Fibroblast of lung (primary cell): ENCODE measurements at regions not wholly inside any gene's neighbourhood (a gene's known extent, or its start where the extent isn't known, plus 50 kb on each side); places are given as distances from the start of the nearest gene placed in this dataset.

Experiments
- DNase-seq, 2 donors: peaks; one replicate each; pipeline versions ENCODE4 v3.0.0 to v3.0.0-alpha.2; 2010; ENCODE audit warnings: low read depth in 2 of 2
- H2AFZ ChIP-seq: 2 replicates; pipeline ENCODE4 v1.5.1; 2012; ENCODE audit warnings: low read length, control low read depth, inconsistent platforms
- H3K27ac ChIP-seq: 2 replicates; pipeline ENCODE4 v1.5.1; 2011; ENCODE audit warnings: low read length, control low read depth; ENCODE audit not compliant: insufficient read depth
- H3K27me3 ChIP-seq: 2 replicates; pipeline ENCODE4 v1.5.1; 2011; ENCODE audit warnings: mild to moderate bottlenecking, low read length; ENCODE audit not compliant: control insufficient read depth, insufficient read depth
- H3K36me3 ChIP-seq: 2 replicates; pipeline ENCODE4 v1.5.1; 2011; ENCODE audit warnings: low read length; ENCODE audit not compliant: control insufficient read depth, insufficient read depth
- H3K4me1 ChIP-seq: 2 replicates; pipeline ENCODE4 v1.5.1; 2011; ENCODE audit warnings: low read length; ENCODE audit not compliant: control insufficient read depth, insufficient read depth; ENCODE audit errors: extremely low read depth
- H3K4me2 ChIP-seq: 2 replicates; pipeline ENCODE4 v1.5.1; 2011; ENCODE audit warnings: low read length, control low read depth; ENCODE audit not compliant: insufficient read depth; ENCODE audit errors: extremely low read depth
- H3K4me3 ChIP-seq, 4 experiments: fragments of 200-600 bp in 1 of 4; sonication (generic) in 1 of 4; replicated peaks in 1 of 4; 2 replicates each; pipeline ENCODE4 v1.5.1; 2011 to 2016; ENCODE audit warnings: low read length in 4 of 4, low read depth in 3 of 4, mild to moderate bottlenecking in 3 of 4, control low read depth in 2 of 4, inconsistent platforms in 1 of 4, mixed read lengths in 1 of 4; ENCODE audit not compliant: insufficient read depth in 1 of 4; ENCODE audit errors: control extremely low read depth in 1 of 4
- H3K79me2 ChIP-seq: 2 replicates; pipeline ENCODE4 v1.5.1; 2012; ENCODE audit warnings: mild to moderate bottlenecking, low read length, inconsistent platforms; ENCODE audit not compliant: control insufficient read depth, insufficient read depth
- H3K9ac ChIP-seq: 2 replicates; pipeline ENCODE4 v1.5.1; 2011; ENCODE audit warnings: mild to moderate bottlenecking, low read length, control low read depth; ENCODE audit not compliant: insufficient read depth
- H3K9me3 ChIP-seq: 2 replicates; pipeline ENCODE4 v1.5.1; 2012; ENCODE audit warnings: low read depth, low read length; ENCODE audit not compliant: control insufficient read depth, insufficient read depth
- H4K20me1 ChIP-seq: 2 replicates; pipeline ENCODE4 v1.5.1; 2011; ENCODE audit warnings: low read length; ENCODE audit not compliant: control insufficient read depth, insufficient read depth; ENCODE audit errors: extremely low read depth
- EZH2 ChIP-seq: IDR thresholded peaks from 2 replicates; pipeline ENCODE4 v1.5.1; 2012; ENCODE audit warnings: low read length, control low read depth, mild to moderate bottlenecking; ENCODE audit errors: missing control alignments
- TF ChIP-seq, protein P1 (sequence below), 2 donors: IDR thresholded peaks in 1 of 2; conservative IDR thresholded peaks in 1 of 2; 1 replicate in 1 of 2; 2 replicates in 1 of 2; pipeline ENCODE4 v1.5.1; 2011 to 2012; ENCODE audit warnings: low read length in 2 of 2, control low read depth in 1 of 2, inconsistent platforms in 1 of 2, low read depth in 1 of 2, mild to moderate bottlenecking in 1 of 2

DNA sequence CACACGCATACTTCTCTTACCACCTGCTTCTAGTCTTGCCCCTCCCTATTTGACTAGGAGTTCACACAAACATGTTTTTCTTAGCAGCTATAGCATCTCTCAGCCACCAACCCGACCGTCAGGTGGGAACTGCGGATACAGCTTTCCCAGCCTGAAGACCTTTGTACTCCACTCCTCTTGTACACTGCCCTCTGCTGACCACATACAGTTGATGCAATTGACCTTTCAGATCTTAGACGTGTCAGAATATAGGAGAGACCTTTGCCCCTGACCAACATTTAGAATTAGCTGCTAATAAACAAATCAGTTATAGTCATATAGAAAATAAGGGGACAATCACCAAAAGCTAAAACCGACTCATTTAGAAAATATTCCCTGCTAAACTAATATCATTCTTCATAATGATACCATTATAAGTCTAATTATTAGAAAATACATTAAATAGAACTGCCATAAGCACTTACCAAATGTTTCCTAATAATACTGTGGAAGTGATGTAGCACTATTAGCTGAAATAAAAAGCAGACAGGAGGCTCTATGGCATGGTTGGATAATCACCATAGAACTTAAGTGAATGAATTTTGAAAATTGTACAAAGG is 208.4 kb downstream of the RAD51AP2 start:
- Histone ChIP-seq H3K9me3 (no peaks in the 10 kb centered on the region), H4K20me1 (no peaks in the 10 kb centered on the region), H3K27ac (no peak overlapping the region), H3K36me3 (no peaks in the 10 kb centered on the region), H3K4me2 (no peak overlapping the region), H3K4me1 (no peaks in the 10 kb centered on the region), H2AFZ (no peak overlapping the region), H3K79me2 (no peaks in the 10 kb centered on the region), H3K9ac (no peak overlapping the region), H3K27me3 (no peaks in the 10 kb centered on the region), H3K4me3 (no peak overlapping the region)
- TF ChIP-seq, protein P1, sequence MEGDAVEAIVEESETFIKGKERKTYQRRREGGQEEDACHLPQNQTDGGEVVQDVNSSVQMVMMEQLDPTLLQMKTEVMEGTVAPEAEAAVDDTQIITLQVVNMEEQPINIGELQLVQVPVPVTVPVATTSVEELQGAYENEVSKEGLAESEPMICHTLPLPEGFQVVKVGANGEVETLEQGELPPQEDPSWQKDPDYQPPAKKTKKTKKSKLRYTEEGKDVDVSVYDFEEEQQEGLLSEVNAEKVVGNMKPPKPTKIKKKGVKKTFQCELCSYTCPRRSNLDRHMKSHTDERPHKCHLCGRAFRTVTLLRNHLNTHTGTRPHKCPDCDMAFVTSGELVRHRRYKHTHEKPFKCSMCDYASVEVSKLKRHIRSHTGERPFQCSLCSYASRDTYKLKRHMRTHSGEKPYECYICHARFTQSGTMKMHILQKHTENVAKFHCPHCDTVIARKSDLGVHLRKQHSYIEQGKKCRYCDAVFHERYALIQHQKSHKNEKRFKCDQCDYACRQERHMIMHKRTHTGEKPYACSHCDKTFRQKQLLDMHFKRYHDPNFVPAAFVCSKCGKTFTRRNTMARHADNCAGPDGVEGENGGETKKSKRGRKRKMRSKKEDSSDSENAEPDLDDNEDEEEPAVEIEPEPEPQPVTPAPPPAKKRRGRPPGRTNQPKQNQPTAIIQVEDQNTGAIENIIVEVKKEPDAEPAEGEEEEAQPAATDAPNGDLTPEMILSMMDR (conservative IDR thresholded peaks at IDR 0.05 in 1 of 2, IDR thresholded peaks at IDR 0.05 in 1 of 2; ENCODE audit: low read depth in 1 of 2, low read length in 2 of 2), result peak; percentile 76 to 81
- TF ChIP-seq EZH2, result no peak
- DNase-seq, result peak; percentile 55 to 68

DNA sequence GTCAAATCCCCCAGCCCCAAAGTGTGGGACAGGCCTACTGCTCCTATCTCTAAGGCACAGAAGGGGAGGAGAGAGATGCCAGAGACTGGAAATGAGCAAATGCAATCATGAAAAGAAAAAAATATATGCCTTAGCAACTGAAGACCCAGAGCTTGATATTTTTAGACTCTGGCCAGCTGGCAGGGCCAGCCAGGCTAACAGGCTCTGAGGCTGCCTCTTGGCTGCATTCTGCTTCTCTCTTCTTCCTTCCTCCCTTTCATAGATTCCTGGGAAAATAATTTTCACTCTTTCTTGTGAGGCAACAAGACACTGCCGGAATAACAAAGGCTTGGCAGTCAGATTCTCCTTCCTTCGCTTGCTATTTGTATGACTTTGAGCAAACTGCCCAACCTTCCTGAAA is 209.1 kb downstream of the RAD51AP2 start:
- no peaks in the 10 kb centered on the region for H3K4me1 ChIP-seq
- H3K4me3 ChIP-seq, result no peak overlapping the region
- DNase-seq, result no peak
- H3K36me3 ChIP-seq, result no peaks in the 10 kb centered on the region
- no peak overlapping the region for H3K9ac ChIP-seq
- H3K27me3 ChIP-seq, result no peaks in the 10 kb centered on the region
- no peak overlapping the region for H3K27ac ChIP-seq
- H3K79me2 ChIP-seq, result no peaks in the 10 kb centered on the region
- H3K4me2 ChIP-seq, result no peak overlapping the region
- no peaks in the 10 kb centered on the region for H4K20me1 ChIP-seq
- no peak overlapping the region for H2AFZ ChIP-seq
- H3K9me3 ChIP-seq, result no peaks in the 10 kb centered on the region
- TF ChIP-seq, protein P1 (conservative IDR thresholded peaks at IDR 0.05 in 1 of 2, IDR thresholded peaks at IDR 0.05 in 1 of 2; ENCODE audit: low read depth in 1 of 2, low read length in 2 of 2), result no peak
- TF ChIP-seq EZH2, result no peak

DNA sequence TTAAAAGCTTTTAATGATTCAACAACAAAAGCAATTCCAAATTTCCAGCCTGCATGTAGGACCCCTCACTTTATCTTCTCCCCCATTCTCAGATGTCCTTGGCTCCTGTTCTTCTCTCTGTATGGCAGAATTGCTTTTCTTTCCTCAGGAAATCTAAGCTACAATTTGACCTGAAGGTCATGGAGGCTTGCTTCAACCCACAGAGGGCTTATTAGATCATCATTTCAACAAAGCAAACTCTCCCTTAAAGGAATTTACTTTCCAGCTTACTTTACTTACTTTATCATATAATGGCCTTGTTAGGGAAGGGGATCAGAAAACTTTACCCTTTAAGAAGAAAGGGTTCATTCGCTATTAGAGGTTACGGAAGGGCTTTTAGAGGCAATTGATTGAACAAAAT is 211.5 kb downstream of the RAD51AP2 start:
- Histone ChIP-seq H2AFZ (no peak overlapping the region), H3K4me1 (peaks cover 8% of the 10 kb centered on the region), H3K79me2 (no peaks in the 10 kb centered on the region), H3K4me3 (no peak overlapping the region), H4K20me1 (no peaks in the 10 kb centered on the region), H3K4me2 (no peak overlapping the region), H3K36me3 (no peaks in the 10 kb centered on the region), H3K9ac (no peak overlapping the region), H3K27me3 (no peaks in the 10 kb centered on the region), H3K9me3 (no peaks in the 10 kb centered on the region), H3K27ac (no peak overlapping the region)
- TF ChIP-seq, protein P1 (conservative IDR thresholded peaks at IDR 0.05 in 1 of 2, IDR thresholded peaks at IDR 0.05 in 1 of 2; ENCODE audit: low read depth in 1 of 2, low read length in 2 of 2), result no peak
- TF ChIP-seq EZH2, result no peak
- peak; percentile 17 to 39 for DNase-seq
